Activated T-helper 9 cell treated with anti-CD3 and anti-CD28 coated beads, Interleukin-2, amount 50 U/mL, for 16 hours (primary cell): ENCODE measurements at regions not wholly inside any gene's neighbourhood (a gene's known extent, or its start where the extent isn't known, plus 50 kb on each side); places are given as distances from the start of the nearest gene placed in this dataset.

ENCODE experiments used
- DNase-seq: peaks from one replicate; pipeline ENCODE4 v3.0.0-alpha.2; 2020; ENCODE audit warnings: low read depth

GRCh38 chr20:61014491-61014890 is 237.6 kb upstream of the CDH4 start:
- no peak for DNase-seq

GRCh38 chr20:61015602-61016001 is 236.5 kb upstream of the CDH4 start:
- DNase-seq: no peak

GRCh38 chr20:61019322-61019721 is 232.7 kb upstream of the CDH4 start:
- DNase-seq: no peak

GRCh38 chr20:61023612-61024011 is 228.4 kb upstream of the CDH4 start:
- DNase-seq: no peak

GRCh38 chr20:61024390-61024789 is 227.7 kb upstream of the CDH4 start:
- DNase-seq: no peak

GRCh38 chr20:61025536-61025935 is 226.5 kb upstream of the CDH4 start:
- DNase-seq: no peak

- no peak for DNase-seq
These were observed 225.9 kb upstream of the CDH4 start for GRCh38 chr20:61026173-61026572.

GRCh38 chr20:61026731-61027130 is 225.3 kb upstream of the CDH4 start:
- no peak for DNase-seq

- no peak for DNase-seq
These were observed 224.8 kb upstream of the CDH4 start for GRCh38 chr20:61027218-61027617.

GRCh38 chr20:61030130-61030529 is 221.9 kb upstream of the CDH4 start:
- DNase-seq: no peak

- DNase-seq: no peak
These were observed 220.8 kb upstream of the CDH4 start for GRCh38 chr20:61031101-61031830.

GRCh38 chr20:61037498-61037897 is 214.6 kb upstream of the CDH4 start:
- DNase-seq: no peak

- DNase-seq: no peak
These were observed 210.6 kb upstream of the CDH4 start for GRCh38 chr20:61041481-61041880.

GRCh38 chr20:61042506-61043385 is 209.3 kb upstream of the CDH4 start:
- DNase-seq: no peak

- no peak for DNase-seq
These were observed 208.4 kb upstream of the CDH4 start for GRCh38 chr20:61043681-61044080.

- no peak for DNase-seq
These were observed 207.6 kb upstream of the CDH4 start for GRCh38 chr20:61044499-61044898.

- no peak for DNase-seq
These were observed 207.0 kb upstream of the CDH4 start for GRCh38 chr20:61045091-61045490.

- DNase-seq: no peak
These were observed 206.0 kb upstream of the CDH4 start for GRCh38 chr20:61045876-61046585.

- DNase-seq: no peak
These were observed 205.2 kb upstream of the CDH4 start for GRCh38 chr20:61046721-61047351.

GRCh38 chr20:61047515-61047914 is 204.5 kb upstream of the CDH4 start:
- DNase-seq: no peak

- DNase-seq: no peak
These were observed 203.8 kb upstream of the CDH4 start for GRCh38 chr20:61048302-61048701.

- no peak for DNase-seq
These were observed 202.4 kb upstream of the CDH4 start for GRCh38 chr20:61049684-61050083.
